Keratinocyte (primary cell): ENCODE measurements at regions not wholly inside any gene's neighbourhood (a gene's known extent, or its start where the extent isn't known, plus 50 kb on each side); places are given as distances from the start of the nearest gene placed in this dataset.

Source experiments
- CTCF ChIP-seq, 3 experiments: IDR thresholded peaks in 1 of 3; conservative IDR thresholded peaks in 1 of 3; optimal IDR thresholded peaks in 1 of 3; 2 replicates in 2 of 3; 3 replicates in 1 of 3; pipeline versions ENCODE3 to v1.5.1; 2011; ENCODE audit warnings: low read length in 3 of 3, mild to moderate bottlenecking in 3 of 3, moderate library complexity in 2 of 3, control low read depth in 1 of 3, inconsistent platforms in 1 of 3; ENCODE audit not compliant: insufficient read depth in 2 of 3; ENCODE audit errors: extremely low read depth in 1 of 3
- EZH2 ChIP-seq: IDR thresholded peaks from one replicate; pipeline ENCODE4 v1.6.1; 2012; ENCODE audit warnings: inconsistent platforms, mild to moderate bottlenecking, low read length, moderate library complexity

GRCh38 chr15:77712438-77712837, 79.7 kb upstream of the LINGO1 start:
- no peak for TF ChIP-seq CTCF (optimal IDR thresholded peaks at IDR 0.05 in 1 of 3, IDR thresholded peaks at IDR 0.05 in 1 of 3, conservative IDR thresholded peaks at IDR 0.05 in 1 of 3; ENCODE audit: extremely low read depth in 1 of 3, insufficient read depth in 2 of 3, low read length in 3 of 3)
- no peak for TF ChIP-seq EZH2
